ENCODE measurements at regions not wholly inside any gene's neighbourhood (a gene's known extent, or its start where the extent isn't known, plus 50 kb on each side); places are given as distances from the start of the nearest gene placed in this dataset.

- H3K4me1 ChIP-seq = no peaks in the 10 kb centered on the region
- TF ChIP-seq POLR2A (IDR thresholded peaks at IDR 0.05) (no peak), CTCF (IDR thresholded peaks at IDR 0.05) (no peak)
- no peaks in the 10 kb centered on the region for H3K9me3 ChIP-seq
- no peaks in the 10 kb centered on the region for H3K36me3 ChIP-seq
- no peak for DNase-seq
- H3K4me3 ChIP-seq (replicated peaks in 1 of 3) = no peak overlapping the region
- no peak overlapping the region for H3K27ac ChIP-seq
- 86% methylated on average over 15 of the region's 15 CpGs; no CpG with 5 or more reads in 1 of the 2 donors for WGBS, 2 donors
- intact Hi-C loops (cut with DNase I) = no loop called here
- no peaks in the 10 kb centered on the region for H3K27me3 ChIP-seq
Measured at GRCh38 chr1:2913091-2913490, 108.2 kb upstream of the ACTRT2 start.

- no peak for DNase-seq
- no peaks in the 10 kb centered on the region for H3K27me3 ChIP-seq
- no peak overlapping the region for H3K27ac ChIP-seq
- H3K9me3 ChIP-seq = no peaks in the 10 kb centered on the region
- H3K36me3 ChIP-seq = no peaks in the 10 kb centered on the region
- H3K4me3 ChIP-seq (replicated peaks in 1 of 3) = no peak overlapping the region
- 45 to 49% methylated on average over 5 to 6 of the region's 6 CpGs for WGBS, 2 donors
- no peaks in the 10 kb centered on the region for H3K4me1 ChIP-seq
- no peak for TF ChIP-seq POLR2A (IDR thresholded peaks at IDR 0.05)
- TF ChIP-seq CTCF (IDR thresholded peaks at IDR 0.05) = no peak
- intact Hi-C loops (cut with DNase I) = no loop called here
Measured at GRCh38 chr1:2914702-2915101, 106.6 kb upstream of the ACTRT2 start.

GRCh38 chr1:2916153-2916552, 105.1 kb upstream of the ACTRT2 start:
- Histone ChIP-seq H3K36me3 (no peaks in the 10 kb centered on the region), H3K27me3 (no peaks in the 10 kb centered on the region), H3K27ac (no peak overlapping the region), H3K4me3 (replicated peaks in 1 of 3) (no peak overlapping the region), H3K9me3 (no peaks in the 10 kb centered on the region), H3K4me1 (no peaks in the 10 kb centered on the region)
- intact Hi-C loops (cut with DNase I) = no loop called here
- TF ChIP-seq CTCF (IDR thresholded peaks at IDR 0.05) (no peak), POLR2A (IDR thresholded peaks at IDR 0.05) (no peak)
- no peak for DNase-seq
- WGBS, 2 donors = 98 to 100% methylated on average over 3 of the region's 3 CpGs

- WGBS, 2 donors = 80 to 83% methylated on average over 16 to 18 of the region's 19 CpGs
- no peak for DNase-seq
- intact Hi-C loops (cut with DNase I) = no loop called here
Measured at GRCh38 chr1:2916706-2917105, 104.6 kb upstream of the ACTRT2 start.

GRCh38 chr1:2917284-2917683, 104.0 kb upstream of the ACTRT2 start:
- intact Hi-C loops (cut with DNase I) = no loop called here
- no peaks in the 10 kb centered on the region for H3K36me3 ChIP-seq
- TF ChIP-seq CTCF (IDR thresholded peaks at IDR 0.05) (no peak), POLR2A (IDR thresholded peaks at IDR 0.05) (no peak)
- no peak for DNase-seq
- no peak overlapping the region for H3K4me3 ChIP-seq (replicated peaks in 1 of 3)
- H3K9me3 ChIP-seq = no peaks in the 10 kb centered on the region
- H3K27me3 ChIP-seq = no peaks in the 10 kb centered on the region
- H3K27ac ChIP-seq = no peak overlapping the region
- WGBS, 2 donors = 83 to 84% methylated on average over 17 of the region's 17 CpGs
- H3K4me1 ChIP-seq = no peaks in the 10 kb centered on the region

More at GRCh38 chr1:2916706-2917105, 104.6 kb upstream of the ACTRT2 start:
- Histone ChIP-seq H3K4me3 (replicated peaks in 1 of 3) (no peak overlapping the region), H3K27me3 (no peaks in the 10 kb centered on the region), H3K4me1 (no peaks in the 10 kb centered on the region), H3K36me3 (no peaks in the 10 kb centered on the region), H3K9me3 (no peaks in the 10 kb centered on the region), H3K27ac (no peak overlapping the region)
- TF ChIP-seq POLR2A (IDR thresholded peaks at IDR 0.05) (no peak), CTCF (IDR thresholded peaks at IDR 0.05) (no peak)
